Cerebellar nuclear complex (tissue), 1 donor: ENCODE measurements at regions not wholly inside any gene's neighbourhood (a gene's known extent, or its start where the extent isn't known, plus 50 kb on each side); places are given as distances from the start of the nearest gene placed in this dataset.

ENCODE experiments used
- DNase-seq, 2 experiments: peaks; one replicate each; lab custom pipeline; 2025; lab: John Stamatoyannopoulos, UW

GRCh38 chr21:24367936-24368335 is 1239.3 kb downstream of the MRPL39 start:
- DNase-seq: no peak

DNA sequence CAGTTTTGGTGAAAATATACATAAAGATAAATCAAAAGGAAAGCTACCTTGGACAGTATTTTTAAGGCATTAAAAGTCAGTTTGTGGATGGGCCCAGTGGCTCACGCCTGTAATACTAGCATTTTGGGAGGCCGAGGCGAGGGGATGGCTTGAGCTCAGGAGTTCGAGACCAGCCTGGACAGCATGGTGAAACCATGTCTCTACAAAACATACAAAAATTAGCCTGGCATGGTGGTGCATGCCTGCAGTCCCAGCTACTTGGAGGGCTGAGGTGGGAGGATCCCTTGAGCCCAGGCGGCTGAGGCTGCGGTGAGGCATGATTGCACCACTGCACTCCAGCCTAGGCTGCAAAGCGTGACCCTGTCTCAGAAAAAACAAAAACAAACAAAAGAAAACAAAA is 1253.8 kb downstream of the MRPL39 start:
- DNase-seq: no peak

GRCh38 chr21:24339406-24339805 is 1267.9 kb downstream of the MRPL39 start:
- DNase-seq: no peak

DNA sequence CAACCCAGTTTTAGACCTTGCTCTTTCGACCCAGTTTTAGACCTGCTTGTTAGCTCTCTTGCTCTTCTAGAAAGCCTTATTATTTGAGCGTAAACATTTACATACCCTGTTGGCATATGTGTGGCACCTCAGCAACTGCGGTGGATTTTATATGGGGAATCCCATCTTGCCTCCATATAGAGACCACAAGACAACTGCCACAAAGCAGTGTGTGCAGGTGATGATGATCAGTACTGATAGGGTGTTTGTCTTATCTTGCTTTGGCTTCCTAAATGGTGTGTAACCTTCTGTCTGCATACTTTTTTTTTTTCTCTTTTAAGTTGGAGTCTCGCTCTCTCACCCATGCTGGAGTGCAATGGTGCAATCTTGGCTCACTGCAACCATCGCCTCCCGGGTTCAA is 1270.8 kb downstream of the MRPL39 start:
- no peak for DNase-seq

DNA sequence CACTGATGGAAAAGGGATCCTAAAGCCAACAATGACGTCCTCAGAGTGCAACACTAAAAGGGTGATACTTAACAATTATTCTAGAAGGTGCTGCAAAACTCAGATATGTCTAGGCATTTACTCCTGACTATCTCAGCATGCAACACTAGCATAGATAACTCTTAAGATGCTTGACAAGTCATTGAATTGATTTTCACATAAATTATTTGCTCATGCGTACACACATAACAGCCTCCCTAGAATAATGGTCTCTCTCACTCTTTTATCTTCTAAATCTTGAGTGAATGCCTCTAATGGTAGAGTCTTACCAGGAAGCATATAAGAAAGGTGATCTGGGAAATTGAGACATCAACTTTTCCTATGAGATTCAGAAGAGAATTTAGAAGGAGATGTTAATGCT is 1283.7 kb downstream of the MRPL39 start:
- no peak for DNase-seq

- no peak for DNase-seq
These were observed 1290.9 kb downstream of the MRPL39 start for GRCh38 chr21:24316277-24316922.

DNA sequence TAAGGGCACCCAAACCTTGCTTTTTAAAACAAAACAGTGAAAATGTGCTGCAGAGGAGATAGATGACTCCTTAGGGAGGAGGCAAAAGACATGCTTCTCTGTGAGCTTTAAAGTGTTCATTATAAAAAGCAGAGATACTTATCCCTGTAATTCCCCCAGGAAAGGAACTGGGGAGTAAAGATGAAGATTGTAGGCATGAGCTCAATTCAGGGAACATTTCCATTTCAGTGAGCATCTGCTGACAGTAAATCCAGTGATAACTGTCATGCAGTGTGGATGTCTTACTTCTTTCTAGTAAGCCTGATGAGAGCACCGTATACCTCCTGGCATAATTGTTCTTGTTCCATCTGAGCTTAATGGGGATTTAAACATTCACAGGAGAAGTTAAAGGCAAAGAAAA is 1296.5 kb downstream of the MRPL39 start:
- DNase-seq: no peak

DNA sequence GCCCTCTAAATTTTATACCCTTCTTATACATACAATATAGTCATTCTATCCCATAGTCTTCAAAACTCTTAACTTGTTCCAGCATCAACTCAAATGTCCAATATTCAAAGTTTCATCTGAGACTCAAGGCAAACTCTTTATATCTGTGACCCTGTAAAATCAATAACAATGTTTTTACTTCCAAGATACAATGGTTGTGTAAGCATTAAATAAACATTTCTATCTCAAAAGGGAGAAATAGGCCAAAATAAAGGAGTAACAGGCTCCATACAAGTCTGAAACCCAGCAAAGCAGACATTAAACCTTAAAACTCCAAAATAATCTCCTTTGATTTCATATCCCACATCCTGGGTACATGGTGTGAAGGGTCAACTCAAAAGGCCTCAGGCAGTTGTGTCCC is 1299.1 kb downstream of the MRPL39 start:
- no peak for DNase-seq

DNA sequence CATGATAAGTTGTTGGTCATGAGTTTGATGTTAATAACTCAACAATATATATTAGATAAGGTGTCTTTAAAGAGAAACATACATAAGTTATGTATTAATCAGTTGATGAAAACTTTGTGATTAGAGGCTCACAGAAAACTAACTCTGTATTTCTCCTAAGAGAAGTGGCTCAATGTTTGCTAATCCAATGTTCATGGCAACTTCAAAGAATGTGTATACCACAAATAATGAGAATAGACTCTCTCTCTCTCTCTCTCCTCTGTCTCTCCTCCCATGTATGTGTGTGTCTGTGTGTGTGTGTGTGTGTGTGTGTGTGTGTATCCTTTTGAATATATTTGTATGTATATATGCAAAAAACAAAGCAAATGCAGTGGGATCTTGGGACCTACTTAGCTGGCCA is 1304.9 kb downstream of the MRPL39 start:
- no peak for DNase-seq

GRCh38 chr21:24298040-24298439 is 1309.2 kb downstream of the MRPL39 start:
- DNase-seq: no peak

- no peak for DNase-seq
These were observed 1313.1 kb downstream of the MRPL39 start for GRCh38 chr21:24294171-24294570.

DNA sequence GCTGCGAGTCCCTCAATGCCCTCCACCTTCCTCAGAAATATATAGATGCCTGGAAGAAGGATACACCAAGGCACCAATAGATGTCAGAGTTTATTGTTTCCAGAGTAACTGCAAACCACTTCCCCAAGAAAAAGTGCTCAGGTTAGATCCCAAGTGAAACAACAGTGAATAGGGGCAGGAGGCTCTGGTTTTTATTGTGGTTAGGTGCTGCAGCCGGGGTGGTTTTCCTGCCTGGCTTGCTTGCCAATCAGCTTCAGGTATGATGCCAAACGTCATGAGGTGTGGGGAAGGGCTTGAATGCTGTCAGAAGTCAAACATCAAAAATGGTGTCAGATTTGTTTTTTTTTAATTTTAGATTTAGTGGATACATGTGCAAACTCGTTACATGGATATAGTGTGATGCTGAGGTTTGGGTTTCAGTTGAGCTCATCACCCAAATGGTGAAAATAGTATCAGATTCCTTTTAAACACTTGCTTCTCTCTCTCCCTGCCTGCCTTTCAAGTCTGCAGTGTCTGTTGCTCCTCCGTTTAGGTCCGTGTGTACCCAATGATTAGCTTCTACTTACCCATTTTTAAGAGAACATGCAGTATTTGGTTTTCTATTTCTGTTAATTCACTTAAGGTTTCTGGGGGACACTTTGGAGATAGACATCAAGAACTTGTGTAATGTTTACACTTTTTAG is 1317.0 kb downstream of the MRPL39 start:
- DNase-seq: no peak

GRCh38 chr21:24289539-24289938 is 1317.7 kb downstream of the MRPL39 start:
- no peak for DNase-seq

DNA sequence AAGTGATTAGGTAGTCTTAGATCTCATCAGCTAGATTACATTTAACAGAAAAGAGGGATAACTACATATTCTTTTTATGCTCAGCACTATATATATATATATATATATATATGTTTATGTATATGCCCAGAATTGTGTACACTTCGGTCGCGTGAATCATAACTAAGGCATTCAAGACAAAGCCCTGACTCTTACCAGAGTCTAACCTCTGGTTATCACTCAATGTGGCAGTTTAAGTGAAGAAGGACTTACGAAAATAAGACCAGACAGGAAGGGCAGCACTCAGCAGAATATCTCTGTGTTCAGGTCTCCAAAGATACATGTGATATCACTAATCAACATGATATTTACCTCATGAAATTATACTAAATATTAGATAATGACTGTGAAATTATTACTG is 1326.7 kb downstream of the MRPL39 start:
- no peak for DNase-seq

GRCh38 chr21:24278711-24279110 is 1328.6 kb downstream of the MRPL39 start:
- DNase-seq: no peak

GRCh38 chr21:24276204-24276603 is 1331.1 kb downstream of the MRPL39 start:
- DNase-seq: no peak

DNA sequence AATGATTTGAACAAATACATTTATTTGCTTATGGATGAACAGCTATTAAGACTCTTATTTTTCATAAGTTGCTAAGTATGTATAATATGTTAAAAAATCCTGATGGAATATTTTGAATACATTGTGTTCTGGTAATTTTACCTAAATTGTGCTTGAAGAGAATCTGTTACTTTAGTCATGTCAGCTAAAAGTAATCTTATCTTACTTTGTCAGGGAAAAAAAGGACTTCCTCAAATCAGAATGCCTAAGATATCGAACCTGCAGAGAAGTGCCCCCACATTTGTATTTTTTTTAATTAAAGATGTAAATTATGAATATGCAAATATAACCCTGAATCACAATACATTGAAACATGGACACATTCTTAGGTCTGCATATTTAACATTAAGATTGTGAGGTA is 1331.7 kb downstream of the MRPL39 start:
- no peak for DNase-seq

GRCh38 chr21:24272521-24272938 is 1334.8 kb downstream of the MRPL39 start:
- no peak for DNase-seq

- DNase-seq: no peak
These were observed 1341.3 kb downstream of the MRPL39 start for GRCh38 chr21:24265987-24266386.

GRCh38 chr21:24260751-24261150 is 1346.5 kb downstream of the MRPL39 start:
- DNase-seq: no peak

DNA sequence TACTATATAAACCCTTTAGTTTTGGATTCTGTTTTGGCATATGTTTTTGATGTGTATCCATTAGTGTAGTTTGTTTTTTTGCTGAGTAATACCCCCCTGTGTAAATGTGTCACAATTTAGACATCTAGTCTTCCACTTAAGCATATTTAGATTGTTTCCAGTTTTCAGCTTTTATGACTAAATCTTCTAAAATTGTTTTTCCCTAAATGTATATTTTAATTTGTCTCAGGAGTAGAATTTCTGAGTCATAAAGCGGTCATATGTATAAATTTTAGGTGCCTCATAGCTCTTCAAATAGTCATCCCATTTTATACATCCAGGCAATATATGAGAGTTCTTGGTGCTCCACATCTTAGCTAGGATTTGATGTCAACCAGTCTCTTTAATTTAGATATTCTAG is 1348.0 kb downstream of the MRPL39 start:
- DNase-seq: no peak

DNA sequence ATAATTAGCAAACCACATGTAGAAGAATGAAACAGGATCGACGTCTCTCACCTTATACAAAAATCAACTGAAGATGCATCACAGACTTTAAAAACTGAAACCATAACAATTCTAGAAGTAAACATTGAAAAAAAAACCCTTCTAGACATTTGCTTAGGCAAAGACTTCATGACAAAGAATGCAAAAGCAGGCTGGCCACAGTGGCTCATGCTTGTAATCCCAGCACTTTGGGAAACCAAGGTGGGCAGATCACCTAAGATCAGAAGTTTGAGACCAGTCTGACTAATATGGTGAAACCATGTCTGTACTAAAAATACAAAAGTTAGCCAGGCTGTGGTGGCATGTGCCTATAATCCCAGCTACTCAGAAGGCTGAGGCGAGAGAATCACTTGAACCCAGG is 1351.7 kb downstream of the MRPL39 start:
- DNase-seq: no peak

- no peak for DNase-seq
These were observed 1381.8 kb downstream of the MRPL39 start for GRCh38 chr21:24225431-24225830.

GRCh38 chr21:24224422-24224821 is 1382.9 kb downstream of the MRPL39 start:
- DNase-seq: no peak
